Activated effector memory CD4-positive, alpha-beta T cell treated with Interleukin-2 at 50 U/mL for 16 hours (primary cell): ENCODE measurements at regions not wholly inside any gene's neighbourhood (a gene's known extent, or its start where the extent isn't known, plus 50 kb on each side); places are given as distances from the start of the nearest gene placed in this dataset.

ENCODE experiments used
- DNase-seq: peaks from one replicate; pipeline ENCODE4 v3.0.0-alpha.2; 2020

DNA sequence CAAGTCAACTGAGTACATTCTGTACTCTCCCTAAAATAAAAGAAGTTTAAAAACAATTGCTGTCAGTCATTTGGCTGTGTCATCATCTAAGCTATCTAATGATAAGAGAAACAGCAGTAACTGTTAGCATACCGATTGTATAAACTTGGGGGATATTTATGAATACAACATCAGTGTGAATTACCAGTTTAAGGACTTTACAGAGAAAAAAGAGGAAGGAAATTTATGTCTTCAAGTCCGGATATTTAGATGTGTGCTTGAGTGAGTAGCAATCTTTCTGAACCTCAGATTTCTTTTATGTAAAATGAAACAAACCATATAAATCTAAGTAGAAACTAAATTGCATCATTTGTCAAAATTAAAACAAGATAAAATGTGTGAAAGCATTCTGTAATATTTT, 1557.0 kb downstream of the MRPL39 start:
- no peak for DNase-seq

- DNase-seq: no peak
These were observed 1560.3 kb downstream of the MRPL39 start for GRCh38 chr21:24046829-24047443.

DNA sequence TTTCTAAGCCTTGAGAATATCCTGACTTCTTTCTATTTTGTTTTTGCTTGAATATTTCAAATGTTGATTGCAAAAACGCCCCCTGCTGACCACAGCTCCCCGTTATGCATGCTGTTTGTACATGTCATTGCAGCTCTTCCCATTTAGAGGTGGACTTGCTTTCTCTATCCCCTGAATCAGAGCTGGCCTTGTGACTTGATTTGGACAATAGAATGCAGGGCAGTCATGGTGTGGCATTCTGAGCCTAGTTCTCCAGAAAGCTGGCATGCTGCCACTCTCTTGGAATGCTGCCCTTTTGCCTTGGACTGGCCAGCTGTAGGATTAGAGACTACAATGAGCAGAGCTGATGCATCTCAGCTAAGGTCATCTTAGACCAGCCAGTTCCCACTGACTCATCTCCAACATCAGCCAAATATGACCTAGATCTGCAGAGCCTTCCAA, 1561.5 kb downstream of the MRPL39 start:
- DNase-seq: no peak

- no peak for DNase-seq
These were observed 1561.9 kb downstream of the MRPL39 start for GRCh38 chr21:24045373-24045772.

- DNase-seq: no peak
These were observed 1564.6 kb downstream of the MRPL39 start for GRCh38 chr21:24042687-24043086.

DNA sequence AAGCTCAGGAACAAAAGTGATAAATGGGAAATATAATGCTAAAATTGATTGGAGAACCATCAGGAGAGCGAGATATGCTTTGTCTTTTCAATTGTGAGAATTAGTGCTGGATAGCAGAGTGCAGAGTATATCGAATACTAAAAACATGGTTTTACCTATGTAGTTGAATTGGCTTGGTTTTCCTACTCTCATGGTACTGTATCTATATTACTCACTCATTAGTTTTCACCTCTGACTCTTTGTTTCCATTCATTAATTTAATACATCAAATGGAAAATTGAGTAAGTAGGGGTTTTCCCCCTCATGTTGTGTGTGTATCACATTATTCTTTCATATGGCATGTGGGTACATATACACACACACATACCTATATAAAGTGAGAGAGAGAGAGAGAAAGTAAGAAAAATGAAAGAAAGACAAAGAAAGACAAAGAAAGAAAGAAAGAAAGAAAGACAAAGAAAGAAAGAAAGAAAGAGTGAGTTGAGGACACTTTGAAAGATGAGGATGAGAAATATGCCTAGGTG, 1574.5 kb downstream of the MRPL39 start:
- no peak for DNase-seq

DNA sequence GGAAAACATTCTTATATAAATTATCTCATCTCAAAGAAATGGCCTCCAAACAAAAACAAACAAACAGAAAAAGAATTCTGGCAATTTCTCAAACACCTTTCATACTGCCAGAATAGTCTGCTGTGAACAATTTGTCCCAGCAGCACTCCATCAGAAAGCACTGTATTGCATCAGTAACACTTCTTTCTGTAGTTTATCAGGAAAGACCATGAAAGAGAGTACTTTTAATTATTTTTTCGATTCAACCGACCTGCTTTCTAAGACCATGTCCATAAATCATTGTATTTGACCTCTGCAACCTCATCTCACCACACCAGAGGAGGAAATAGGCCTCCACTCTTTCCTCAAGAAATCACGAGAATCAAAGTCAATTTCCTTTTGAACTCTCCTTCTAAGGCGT, 1579.9 kb downstream of the MRPL39 start:
- no peak for DNase-seq

DNA sequence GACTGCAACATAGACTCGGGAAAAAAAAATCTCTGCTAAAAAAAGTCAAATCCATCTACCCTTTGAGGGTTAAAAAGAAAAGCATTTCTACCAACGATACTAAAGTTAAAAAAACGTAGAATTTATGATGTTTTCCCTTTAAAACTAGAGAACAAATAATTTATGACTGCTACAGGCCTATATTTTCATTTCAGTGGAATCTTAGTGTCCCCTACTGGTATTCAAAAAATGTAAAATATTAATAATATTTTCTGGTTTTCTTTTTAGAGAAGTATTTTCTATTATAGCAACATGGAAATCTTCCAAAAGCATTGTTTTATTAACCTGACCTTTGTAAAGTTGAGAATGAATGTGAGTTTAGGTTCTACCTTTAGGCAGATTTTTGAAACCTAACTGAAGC, 1582.2 kb downstream of the MRPL39 start:
- no peak for DNase-seq

DNA sequence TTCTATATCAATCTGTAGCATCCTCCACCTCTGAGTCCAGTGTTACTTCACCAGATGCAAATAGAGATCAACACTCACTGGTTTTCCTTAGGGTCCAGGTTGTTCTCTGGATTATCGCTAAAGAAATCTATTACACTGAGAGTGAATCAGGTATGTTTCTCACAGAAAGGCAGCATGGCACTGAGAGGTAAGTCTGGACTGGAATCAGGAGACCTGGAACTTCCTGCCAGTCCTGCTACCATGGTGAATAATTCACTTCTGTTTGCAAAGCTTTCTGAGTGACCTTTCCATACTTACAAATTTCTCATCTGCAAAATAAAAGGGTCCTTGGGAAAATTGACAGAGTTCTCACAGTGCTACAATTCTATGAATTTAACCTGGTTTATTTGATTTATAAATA, 1583.3 kb downstream of the MRPL39 start:
- DNase-seq: no peak

- no peak for DNase-seq
These were observed 1583.9 kb downstream of the MRPL39 start for GRCh38 chr21:24023402-24023801.

- no peak for DNase-seq
These were observed 1592.9 kb downstream of the MRPL39 start for GRCh38 chr21:24014381-24014780.

- DNase-seq: no peak
These were observed 1596.2 kb downstream of the MRPL39 start for GRCh38 chr21:24011087-24011486.

DNA sequence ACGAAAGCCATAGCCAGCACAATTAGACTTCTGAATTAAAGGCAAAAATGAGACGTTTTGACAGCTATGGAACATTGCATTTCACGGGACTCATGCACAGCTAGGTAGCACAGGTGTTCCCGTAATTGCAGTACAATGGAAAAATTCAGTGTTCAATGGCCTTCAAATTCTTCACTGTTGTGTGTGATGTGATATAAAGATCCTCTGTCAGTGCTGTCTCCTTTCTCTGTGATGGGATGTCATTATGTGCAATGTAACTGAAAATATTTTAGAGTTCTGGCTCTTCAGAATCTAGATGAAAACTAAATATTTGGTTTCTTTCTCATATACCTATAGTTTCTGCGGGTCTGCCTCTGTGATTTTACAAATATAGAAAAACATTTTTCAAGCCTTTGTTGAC, 1599.7 kb downstream of the MRPL39 start:
- DNase-seq: no peak

DNA sequence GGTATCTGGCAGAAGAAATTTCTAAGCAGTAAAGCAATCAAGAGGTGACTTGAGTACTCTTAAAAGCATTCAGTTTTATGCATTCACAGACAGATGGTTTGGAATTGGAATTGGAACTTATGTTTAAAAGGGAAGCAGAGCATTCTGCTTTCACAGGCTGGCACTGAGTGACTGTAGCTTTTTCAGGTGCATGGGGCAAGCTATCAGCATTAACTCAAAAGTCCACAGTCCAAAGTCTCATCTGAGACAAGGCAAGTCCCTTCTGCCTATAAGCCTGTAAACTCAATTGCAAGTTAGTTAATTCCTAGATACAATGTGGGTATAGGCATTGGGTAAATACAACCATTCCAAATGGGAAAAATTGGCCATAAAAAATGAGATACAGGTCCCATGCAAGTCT, 1620.3 kb downstream of the MRPL39 start:
- DNase-seq: no peak

- no peak for DNase-seq
These were observed 1621.1 kb downstream of the MRPL39 start for GRCh38 chr21:23986214-23986613.

DNA sequence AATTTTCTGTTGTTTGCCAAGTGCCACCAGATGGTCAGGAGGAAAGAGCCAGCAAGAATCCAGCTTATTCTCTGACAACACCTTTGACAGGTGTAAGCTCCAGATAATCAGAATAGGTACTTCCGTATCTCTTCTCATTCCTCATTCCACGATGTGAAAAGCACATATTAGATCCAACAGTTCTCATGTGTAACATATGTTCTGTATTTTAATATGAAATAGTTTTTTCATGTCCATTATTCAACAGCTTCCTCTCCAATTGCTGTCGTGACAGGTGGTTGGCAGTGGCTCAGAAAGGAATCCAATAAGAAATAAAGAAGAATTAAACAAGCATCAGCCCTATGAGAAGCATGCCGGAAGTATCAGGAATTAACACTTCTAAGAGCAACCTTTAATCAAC, 1624.7 kb downstream of the MRPL39 start:
- DNase-seq: no peak

DNA sequence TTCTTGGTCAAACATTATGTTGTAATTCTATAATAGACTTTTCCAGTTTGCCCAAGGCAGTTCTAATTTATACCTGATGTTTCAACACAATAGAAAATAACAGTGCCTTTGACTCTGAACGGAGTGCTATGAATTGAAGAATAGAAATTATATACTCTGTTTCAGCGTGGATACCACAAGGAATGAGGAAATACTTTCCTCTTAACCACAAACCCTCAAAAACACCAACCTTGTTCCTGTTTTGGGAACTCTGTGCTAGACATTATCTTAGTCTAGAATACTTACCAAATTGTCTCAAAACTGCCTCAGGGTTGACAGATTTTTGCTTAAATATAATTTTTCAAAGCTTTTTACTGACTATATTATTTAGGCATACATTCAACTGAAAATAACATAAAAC, 1629.3 kb downstream of the MRPL39 start:
- DNase-seq: no peak

DNA sequence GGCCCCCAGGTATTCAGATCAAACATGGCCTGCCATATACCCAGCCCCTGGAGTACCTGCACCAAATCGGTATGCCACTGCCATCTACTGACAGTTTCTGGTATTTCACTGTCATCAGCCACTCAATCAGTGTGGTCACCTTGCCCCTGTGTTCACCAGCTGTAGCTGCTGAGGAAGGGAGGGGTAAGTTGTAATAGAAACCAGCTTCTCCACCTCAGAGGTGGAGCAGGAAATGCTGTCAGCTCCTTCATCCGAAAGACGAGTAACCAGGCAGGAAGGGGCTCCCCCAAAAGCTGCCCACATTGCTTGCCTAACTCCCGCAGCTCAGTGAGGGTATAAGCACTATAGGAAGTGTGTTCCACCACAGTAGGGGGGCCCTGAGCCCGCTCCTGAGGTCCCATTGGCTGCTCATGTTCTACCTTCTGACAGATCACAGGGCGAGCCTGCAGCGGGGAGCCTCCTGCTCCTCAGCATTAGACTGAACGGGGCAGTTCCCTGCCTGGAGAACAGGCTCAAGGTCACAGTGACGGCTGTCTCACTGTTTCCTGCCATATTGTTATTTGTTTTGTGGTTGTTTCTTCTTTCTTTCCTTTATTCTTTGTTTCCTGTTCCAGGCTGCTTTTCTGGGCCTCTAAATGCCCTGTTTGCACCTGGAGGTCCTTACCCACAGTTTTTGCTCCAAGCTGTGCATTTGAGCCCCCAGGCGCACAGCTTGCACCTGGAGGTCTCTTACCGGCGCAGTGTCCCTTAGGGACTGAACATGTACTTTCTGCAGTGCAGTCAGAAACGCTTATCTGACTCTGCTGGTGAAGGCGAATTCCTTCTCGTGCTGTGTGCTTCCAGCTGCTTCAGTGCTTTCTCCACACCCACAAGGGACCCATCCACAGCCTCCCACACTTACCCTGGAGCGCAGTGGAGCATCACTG, 1638.3 kb downstream of the MRPL39 start:
- DNase-seq: peak; percentile 49

DNA sequence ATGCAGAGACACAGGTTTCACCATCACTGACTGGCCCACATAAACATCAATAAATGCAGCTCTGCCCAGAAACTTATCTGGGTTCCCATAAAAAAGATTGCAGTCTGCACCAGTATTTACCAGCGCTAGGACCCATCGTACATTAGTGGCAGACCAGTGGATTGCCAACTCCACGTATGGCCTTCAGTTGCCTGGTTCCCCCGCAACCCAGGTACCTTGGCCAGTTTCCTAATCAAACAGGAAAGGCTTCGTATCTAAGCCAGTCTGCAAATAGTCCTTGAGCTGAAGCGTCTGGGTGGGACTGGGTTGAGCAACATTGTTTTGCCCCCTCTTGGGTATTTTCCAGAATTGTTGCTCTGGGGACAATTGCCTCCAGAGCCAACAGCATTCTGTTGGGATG, 1639.3 kb downstream of the MRPL39 start:
- DNase-seq: no peak

- DNase-seq: no peak
These were observed 1643.8 kb downstream of the MRPL39 start for GRCh38 chr21:23963454-23963853.

DNA sequence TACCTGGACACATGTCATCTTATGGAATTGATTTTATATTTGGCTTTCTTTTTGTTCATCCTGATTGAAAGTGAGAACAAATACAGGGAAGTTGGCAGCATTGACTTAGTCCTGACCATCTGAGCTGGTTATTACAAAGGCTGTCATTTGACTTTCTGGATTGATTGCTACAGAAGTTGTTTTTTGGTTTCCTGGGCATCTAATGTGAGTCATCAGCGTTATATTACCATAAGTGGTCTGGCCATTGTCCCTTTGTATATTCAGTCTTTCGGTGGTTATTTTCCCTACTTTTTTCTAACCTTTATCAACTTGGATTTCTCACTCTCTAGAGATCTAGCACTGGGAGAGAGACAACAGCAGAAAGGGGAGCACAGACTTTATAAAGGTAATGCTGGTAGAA, 1646.5 kb downstream of the MRPL39 start:
- no peak for DNase-seq

DNA sequence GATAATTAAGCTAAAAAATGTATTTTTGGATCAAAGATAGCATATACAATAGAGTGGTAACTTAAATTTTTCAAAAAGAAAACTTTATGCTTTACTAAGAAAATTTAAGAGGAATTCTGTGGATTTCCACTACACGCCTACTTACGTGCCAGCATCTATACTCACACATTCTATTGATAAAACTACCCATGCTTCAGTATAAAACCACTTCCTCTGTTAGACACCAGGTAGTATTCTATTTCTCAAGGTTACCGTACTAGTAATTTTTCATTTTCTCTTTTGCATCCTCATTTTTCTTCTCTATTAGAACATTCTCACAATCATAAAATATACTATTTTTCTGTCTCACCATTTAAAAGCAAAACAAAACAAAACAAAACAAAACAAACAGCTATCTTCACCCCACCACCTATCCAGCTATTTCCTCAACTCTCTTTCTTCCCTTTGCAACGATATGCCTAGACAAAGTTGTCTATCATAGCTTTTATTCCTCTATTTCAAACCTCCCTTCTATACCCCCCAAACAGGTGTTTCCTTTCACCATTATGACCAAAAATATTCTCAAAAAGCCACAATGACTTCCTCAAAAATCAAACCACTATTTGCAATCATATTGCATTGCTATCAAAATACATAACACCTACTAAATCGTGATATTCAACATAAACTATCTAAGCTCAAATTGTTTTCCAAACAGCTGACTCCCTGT, 1652.0 kb downstream of the MRPL39 start:
- DNase-seq: no peak

DNA sequence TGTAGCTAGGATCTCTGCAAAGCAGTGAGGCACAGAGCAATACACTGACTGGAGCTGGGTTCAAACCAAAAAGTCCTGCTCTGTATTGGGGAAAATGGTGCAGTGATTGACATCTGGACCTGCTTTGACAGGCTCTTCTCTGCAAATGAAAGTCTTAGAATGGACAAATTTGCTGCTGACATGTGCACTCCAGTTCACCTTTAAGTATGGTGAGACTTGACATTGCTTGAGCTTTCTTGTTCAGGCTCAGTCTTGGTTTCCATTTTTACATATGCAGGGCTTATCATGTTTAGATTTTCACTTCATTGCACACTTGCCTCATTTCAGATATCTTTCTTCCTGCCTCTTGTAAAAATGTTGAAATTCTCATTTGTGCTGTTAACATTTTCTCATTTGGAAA, 1655.0 kb downstream of the MRPL39 start:
- DNase-seq: no peak

DNA sequence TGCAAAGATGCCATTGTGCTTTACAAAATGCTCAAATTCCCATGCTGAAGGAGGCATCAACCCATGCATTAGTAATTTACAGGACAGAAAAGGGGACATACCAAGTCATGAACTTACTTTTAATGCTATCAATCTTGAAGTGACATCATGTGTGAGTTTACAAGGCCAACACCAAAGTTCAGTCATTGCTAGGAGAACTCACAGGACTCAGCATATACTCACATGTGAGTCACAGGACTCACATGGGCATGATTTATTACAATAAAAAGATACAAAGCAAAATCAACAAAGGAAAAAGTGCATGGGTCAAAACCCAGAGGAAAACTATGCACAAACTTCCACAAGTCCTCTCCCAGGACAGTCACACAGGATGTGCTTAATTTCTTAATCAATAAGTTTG, 1656.0 kb downstream of the MRPL39 start:
- no peak for DNase-seq
